Keratinocyte (primary cell): ENCODE measurements at regions not wholly inside any gene's neighbourhood (a gene's known extent, or its start where the extent isn't known, plus 50 kb on each side); places are given as distances from the start of the nearest gene placed in this dataset.

ENCODE experiments used
- DNase-seq: peaks from one replicate; pipeline ENCODE4 v3.0.0-alpha.2; 2011; ENCODE audit warnings: low read depth, missing footprints, low spot score
- FAIRE-seq: peaks from 2 replicates; lab custom pipeline; 2011; peaks lifted over from hg19 to GRCh38; lab: Jason Lieb, UNC
- H2AFZ ChIP-seq: 2 replicates; pipeline ENCODE4 v1.6.0; 2012; ENCODE audit warnings: low read length, control low read depth, inconsistent platforms; ENCODE audit not compliant: control insufficient read depth
- H3K27ac ChIP-seq: 2 replicates; pipeline ENCODE4 v1.5.1; 2011; ENCODE audit warnings: low read length; ENCODE audit not compliant: control insufficient read depth, insufficient read depth
- H3K27me3 ChIP-seq: 3 replicates; pipeline ENCODE4 v1.6.0; 2011; ENCODE audit warnings: low read length; ENCODE audit not compliant: control insufficient read depth, insufficient read depth; ENCODE audit errors: extremely low read depth
- H3K36me3 ChIP-seq, 2 experiments: 2 replicates in 1 of 2; 3 replicates in 1 of 2; pipeline ENCODE4 v1.5.1; 2011; ENCODE audit warnings: low read length in 2 of 2, mild to moderate bottlenecking in 1 of 2; ENCODE audit not compliant: control insufficient read depth in 2 of 2, insufficient read depth in 2 of 2; ENCODE audit errors: extremely low read depth in 1 of 2
- H3K4me1 ChIP-seq: 3 replicates; pipeline ENCODE4 v1.5.1; 2011; ENCODE audit warnings: low read length; ENCODE audit not compliant: control insufficient read depth, insufficient read depth; ENCODE audit errors: extremely low read depth
- H3K4me2 ChIP-seq: 3 replicates; pipeline ENCODE4 v1.6.0; 2011; ENCODE audit warnings: low read depth, low read length; ENCODE audit not compliant: control insufficient read depth, insufficient read depth; ENCODE audit errors: extremely low read depth
- H3K4me3 ChIP-seq, 3 experiments: fragments of 200-600 bp in 1 of 3; sonication (generic) in 1 of 3; 2 replicates in 2 of 3; 3 replicates in 1 of 3; pipeline ENCODE4 v1.5.1; 2011 to 2016; ENCODE audit warnings: low read length in 3 of 3, mild to moderate bottlenecking in 3 of 3, control low read depth in 2 of 3, inconsistent platforms in 1 of 3, low read depth in 1 of 3, mixed read lengths in 1 of 3, mixed run types in 1 of 3, moderate library complexity in 1 of 3; ENCODE audit not compliant: control insufficient read depth in 2 of 3, insufficient read depth in 2 of 3; ENCODE audit errors: extremely low read depth in 1 of 3
- H3K79me2 ChIP-seq: 2 replicates; pipeline ENCODE4 v1.6.0; 2012; ENCODE audit warnings: low read length; ENCODE audit not compliant: control insufficient read depth, insufficient read depth
- H3K9ac ChIP-seq: 3 replicates; pipeline ENCODE4 v1.6.0; 2011; ENCODE audit warnings: low read length; ENCODE audit not compliant: control insufficient read depth, insufficient read depth; ENCODE audit errors: extremely low read depth
- H3K9me1 ChIP-seq: 3 replicates; pipeline ENCODE4 v1.6.0; 2011; ENCODE audit warnings: low read length; ENCODE audit not compliant: control insufficient read depth, insufficient read depth; ENCODE audit errors: extremely low read depth
- H3K9me3 ChIP-seq: 2 replicates; pipeline ENCODE4 v1.5.1; 2012; ENCODE audit warnings: low read depth, low read length; ENCODE audit not compliant: control insufficient read depth
- H4K20me1 ChIP-seq: 3 replicates; pipeline ENCODE4 v1.6.0; 2011; ENCODE audit warnings: low read length; ENCODE audit not compliant: control insufficient read depth, insufficient read depth; ENCODE audit errors: extremely low read depth
- EZH2 ChIP-seq: IDR thresholded peaks from one replicate; pipeline ENCODE4 v1.6.1; 2012; ENCODE audit warnings: inconsistent platforms, mild to moderate bottlenecking, low read length, moderate library complexity
- dilution Hi-C: fragments of 300-500 bp; cut with MboI; formaldehyde crosslinking; loops from one replicate; pipeline ENCODE4 v1.7.0; 2020; ENCODE audit warnings: low sequenced_read_pairs; ENCODE audit not compliant: extremely low pct_ligation_motif_present
- TF ChIP-seq, protein P1 (sequence below), 3 experiments: IDR thresholded peaks in 1 of 3; conservative IDR thresholded peaks in 1 of 3; optimal IDR thresholded peaks in 1 of 3; 2 replicates in 2 of 3; 3 replicates in 1 of 3; pipeline versions ENCODE3 to v1.5.1; 2011; ENCODE audit warnings: low read length in 3 of 3, mild to moderate bottlenecking in 3 of 3, moderate library complexity in 2 of 3, control low read depth in 1 of 3, inconsistent platforms in 1 of 3; ENCODE audit not compliant: insufficient read depth in 2 of 3; ENCODE audit errors: extremely low read depth in 1 of 3

DNA sequence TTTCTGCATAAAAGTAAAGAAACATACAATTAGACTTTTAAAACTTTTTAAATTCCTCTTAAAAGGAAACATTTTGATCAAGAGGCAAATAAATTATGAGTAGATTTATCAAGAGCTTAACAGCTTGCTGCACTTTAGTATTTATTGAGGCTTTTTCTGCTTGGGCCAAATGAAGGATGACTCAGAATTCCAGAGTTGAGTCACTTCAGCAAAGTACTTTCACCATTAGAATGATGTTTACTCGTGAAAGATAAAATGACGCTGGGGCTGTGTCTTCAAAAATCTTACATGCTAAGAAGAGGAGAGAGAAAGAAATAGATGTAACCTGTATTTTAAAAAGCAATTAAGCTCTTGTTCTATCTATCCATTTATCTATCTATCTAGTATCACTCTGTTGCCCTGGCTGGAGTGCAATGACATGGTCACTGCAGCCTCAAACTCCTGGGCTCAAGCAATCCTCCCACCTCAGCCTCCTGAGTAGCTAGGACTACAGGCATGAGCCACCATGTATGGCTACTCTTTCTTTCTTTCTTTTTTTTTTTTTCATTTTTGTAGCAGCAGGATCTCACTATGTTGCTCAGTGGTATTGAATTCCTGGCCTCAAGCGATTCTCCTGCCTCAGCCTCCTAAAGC, 75.3 kb upstream of the RIOK3 start:
- Histone ChIP-seq H3K36me3 (no peaks in the 10 kb centered on the region), H4K20me1 (no peaks in the 10 kb centered on the region), H3K9ac (peak overlapping the region; percentile 62), H3K27ac (peak overlapping the region; percentile 92), H3K4me1 (peaks cover 36% of the 10 kb centered on the region), H3K4me2 (peak overlapping the region; percentile 79), H3K9me3 (no peaks in the 10 kb centered on the region), H2AFZ (no peak overlapping the region), H3K4me3 (peak overlapping the region in 1 of 3 experiments; percentile 8), H3K79me2 (no peaks in the 10 kb centered on the region), H3K27me3 (no peaks in the 10 kb centered on the region), H3K9me1 (no peaks in the 10 kb centered on the region)
- dilution Hi-C loops = no loop called here
- peak; percentile 63 for DNase-seq
- FAIRE-seq = no peak
- TF ChIP-seq, protein P1, sequence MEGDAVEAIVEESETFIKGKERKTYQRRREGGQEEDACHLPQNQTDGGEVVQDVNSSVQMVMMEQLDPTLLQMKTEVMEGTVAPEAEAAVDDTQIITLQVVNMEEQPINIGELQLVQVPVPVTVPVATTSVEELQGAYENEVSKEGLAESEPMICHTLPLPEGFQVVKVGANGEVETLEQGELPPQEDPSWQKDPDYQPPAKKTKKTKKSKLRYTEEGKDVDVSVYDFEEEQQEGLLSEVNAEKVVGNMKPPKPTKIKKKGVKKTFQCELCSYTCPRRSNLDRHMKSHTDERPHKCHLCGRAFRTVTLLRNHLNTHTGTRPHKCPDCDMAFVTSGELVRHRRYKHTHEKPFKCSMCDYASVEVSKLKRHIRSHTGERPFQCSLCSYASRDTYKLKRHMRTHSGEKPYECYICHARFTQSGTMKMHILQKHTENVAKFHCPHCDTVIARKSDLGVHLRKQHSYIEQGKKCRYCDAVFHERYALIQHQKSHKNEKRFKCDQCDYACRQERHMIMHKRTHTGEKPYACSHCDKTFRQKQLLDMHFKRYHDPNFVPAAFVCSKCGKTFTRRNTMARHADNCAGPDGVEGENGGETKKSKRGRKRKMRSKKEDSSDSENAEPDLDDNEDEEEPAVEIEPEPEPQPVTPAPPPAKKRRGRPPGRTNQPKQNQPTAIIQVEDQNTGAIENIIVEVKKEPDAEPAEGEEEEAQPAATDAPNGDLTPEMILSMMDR (optimal IDR thresholded peaks at IDR 0.05 in 1 of 3, IDR thresholded peaks at IDR 0.05 in 1 of 3, conservative IDR thresholded peaks at IDR 0.05 in 1 of 3; ENCODE audit: extremely low read depth in 1 of 3, insufficient read depth in 2 of 3, low read length in 3 of 3) = no peak
- no peak for TF ChIP-seq EZH2

DNA sequence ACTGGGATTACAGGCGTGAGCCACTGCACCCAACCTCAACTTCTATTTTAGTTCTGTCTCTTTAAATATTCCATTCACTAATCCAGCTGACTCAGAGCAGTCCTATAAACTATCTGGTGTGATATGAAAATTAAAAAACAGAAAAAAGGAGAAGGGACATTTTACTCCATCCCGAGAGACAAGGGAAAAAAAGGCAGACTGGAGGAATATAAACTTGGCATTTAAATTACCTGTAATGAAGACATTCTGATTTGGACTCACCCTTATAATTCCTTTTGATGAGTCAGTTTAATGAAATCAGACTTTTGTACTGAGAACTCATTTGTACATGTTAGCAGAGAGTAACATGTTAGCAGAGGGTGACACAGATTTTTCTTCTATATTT, 74.8 kb upstream of the RIOK3 start:
- H3K36me3 ChIP-seq = no peaks in the 10 kb centered on the region
- peak overlapping the region; percentile 79 for H3K4me2 ChIP-seq
- H3K4me3 ChIP-seq = peak overlapping the region in 2 of 3 experiments; percentile 15 to 39
- H3K9ac ChIP-seq = peak overlapping the region; percentile 62
- no peaks in the 10 kb centered on the region for H3K9me1 ChIP-seq
- dilution Hi-C loops = no loop called here
- H3K27me3 ChIP-seq = no peaks in the 10 kb centered on the region
- H3K4me1 ChIP-seq = peaks cover 36% of the 10 kb centered on the region
- H4K20me1 ChIP-seq = no peaks in the 10 kb centered on the region
- no peaks in the 10 kb centered on the region for H3K79me2 ChIP-seq
- TF ChIP-seq, protein P1 (optimal IDR thresholded peaks at IDR 0.05 in 1 of 3, IDR thresholded peaks at IDR 0.05 in 1 of 3, conservative IDR thresholded peaks at IDR 0.05 in 1 of 3; ENCODE audit: extremely low read depth in 1 of 3, insufficient read depth in 2 of 3, low read length in 3 of 3) = no peak
- TF ChIP-seq EZH2 = no peak
- FAIRE-seq = no peak
- H2AFZ ChIP-seq = no peak overlapping the region
- no peaks in the 10 kb centered on the region for H3K9me3 ChIP-seq
- no peak for DNase-seq
- H3K27ac ChIP-seq = peak overlapping the region; percentile 92
